CD4-positive, alpha-beta T cell treated with Interleukin-2 at 100 ng/mL for 4 hours (primary cell): ENCODE measurements at regions not wholly inside any gene's neighbourhood (a gene's known extent, or its start where the extent isn't known, plus 50 kb on each side); places are given as distances from the start of the nearest gene placed in this dataset.
"Not testable (repeated sequence)": the region's sequence is repeated elsewhere in the genome, so short reads cannot be mapped to it uniquely, and the experiment has no call there.

ENCODE experiments used
- DNase-seq: peaks from one replicate; pipeline ENCODE4 v3.0.0-alpha.2; 2020; ENCODE audit warnings: low spot score

GRCh38 chr12:14032191-14032590, 50.8 kb upstream of the GRIN2B start:
- not testable (repeated sequence) for DNase-seq

- no peak for DNase-seq
Observed at GRCh38 chr12:14043776-14044175, 62.4 kb upstream of the GRIN2B start.

- DNase-seq: no peak
Observed at GRCh38 chr12:14048941-14049545, 67.6 kb upstream of the GRIN2B start.

- no peak for DNase-seq
Observed at GRCh38 chr12:14057895-14058294, 76.5 kb upstream of the GRIN2B start.

GRCh38 chr12:14058717-14059116, 77.3 kb upstream of the GRIN2B start:
- no peak for DNase-seq

GRCh38 chr12:14059548-14059947, 78.1 kb upstream of the GRIN2B start:
- DNase-seq: no peak

GRCh38 chr12:14065616-14066015, 84.2 kb upstream of the GRIN2B start:
- DNase-seq: no peak

GRCh38 chr12:14066021-14066420, 84.6 kb upstream of the GRIN2B start:
- no peak for DNase-seq

GRCh38 chr12:14068961-14069360, 87.6 kb upstream of the GRIN2B start:
- DNase-seq: no peak

GRCh38 chr12:14071833-14072232, 90.4 kb upstream of the GRIN2B start:
- DNase-seq: no peak

- DNase-seq: no peak
Observed at GRCh38 chr12:14072987-14073386, 91.6 kb upstream of the GRIN2B start.

GRCh38 chr12:14075797-14076393, 94.5 kb upstream of the GRIN2B start:
- no peak for DNase-seq

- no peak for DNase-seq
Observed at GRCh38 chr12:14076538-14076937, 95.1 kb upstream of the GRIN2B start.

GRCh38 chr12:14086838-14087237, 105.4 kb upstream of the GRIN2B start:
- no peak for DNase-seq

- DNase-seq: no peak
Observed at GRCh38 chr12:14099994-14100393, 118.6 kb upstream of the GRIN2B start.

- DNase-seq: not testable (repeated sequence)
Observed at GRCh38 chr12:14101556-14101955, 120.2 kb upstream of the GRIN2B start.

- no peak for DNase-seq
Observed at GRCh38 chr12:14111230-14111865, 129.9 kb upstream of the GRIN2B start.

GRCh38 chr12:14113031-14113430, 131.6 kb upstream of the GRIN2B start:
- DNase-seq: no peak

- no peak for DNase-seq
Observed at GRCh38 chr12:14126692-14127091, 145.3 kb upstream of the GRIN2B start.

- DNase-seq: no peak
Observed at GRCh38 chr12:14129611-14130195, 148.3 kb upstream of the GRIN2B start.

GRCh38 chr12:14135996-14136395, 154.6 kb upstream of the GRIN2B start:
- DNase-seq: no peak

GRCh38 chr12:14138495-14138894, 157.1 kb upstream of the GRIN2B start:
- DNase-seq: no peak
